ENCODE measurements at regions not wholly inside any gene's neighbourhood (a gene's known extent, or its start where the extent isn't known, plus 50 kb on each side); places are given as distances from the start of the nearest gene placed in this dataset.

DNA sequence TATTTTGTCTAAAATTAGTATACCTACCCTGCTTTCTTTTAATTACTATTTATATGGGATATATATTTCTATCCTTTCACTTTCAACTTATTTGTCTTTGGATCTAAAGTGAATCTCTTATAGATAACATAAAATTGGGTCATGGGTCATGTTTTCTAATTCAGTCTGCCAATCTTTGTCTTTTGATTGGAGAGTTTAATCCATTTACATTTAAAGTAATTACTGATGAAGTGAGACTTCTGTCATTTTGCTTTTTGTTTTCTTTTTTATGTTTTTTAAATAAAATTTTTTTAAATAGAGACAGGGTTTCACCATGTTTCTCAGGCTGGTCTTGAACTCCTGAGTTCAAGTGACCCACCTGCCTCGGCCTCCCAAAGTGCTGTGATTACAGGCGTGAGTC, 50.5 kb upstream of the PRDM1 start:
- no peaks in the 10 kb centered on the region for H3K36me3 ChIP-seq (ENCODE audit: insufficient read depth, insufficient read length, low read length)
- no peak overlapping the region for H3K4me3 ChIP-seq (ENCODE audit: insufficient read length, low read depth)
- no peak for DNase-seq (ENCODE audit: low read depth, low spot score)
- no peaks in the 10 kb centered on the region for H3K9me3 ChIP-seq (ENCODE audit: insufficient read depth, low read length)
- TF ChIP-seq YY1 (IDR thresholded peaks at IDR 0.05; ENCODE audit: insufficient read depth, insufficient read length) (no peak), ZNF274 (IDR thresholded peaks at IDR 0.05; ENCODE audit: low read depth, low read length) (no peak)
- H3K9ac ChIP-seq (ENCODE audit: insufficient read length, low read depth) = no peak overlapping the region
- no peaks in the 10 kb centered on the region for H3K27me3 ChIP-seq (ENCODE audit: insufficient read depth, insufficient read length)
- H3K4me1 ChIP-seq (ENCODE audit: insufficient read depth, insufficient read length) = no peaks in the 10 kb centered on the region

DNA sequence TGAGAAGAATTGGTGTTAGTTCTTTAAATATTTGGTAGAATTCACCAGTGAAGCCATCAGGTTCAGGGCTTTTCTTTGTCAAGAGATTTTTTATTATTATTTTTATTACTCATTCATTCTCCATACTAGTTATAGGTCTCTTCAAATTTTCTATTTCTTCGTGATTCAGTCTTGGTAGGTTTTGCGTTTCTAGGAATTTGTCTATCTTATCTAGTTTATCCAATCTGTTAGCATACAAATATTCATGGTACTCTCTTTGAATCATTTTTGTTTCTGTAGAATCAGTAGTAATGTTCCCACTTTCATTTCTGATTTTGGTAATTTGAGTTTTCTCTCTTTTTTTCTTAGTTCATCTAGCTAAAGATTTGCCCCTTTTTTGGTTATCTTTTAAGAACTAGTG, 52.3 kb upstream of the PRDM1 start:
- no peak for TF ChIP-seq ZNF274 (IDR thresholded peaks at IDR 0.05; ENCODE audit: low read depth, low read length)
- no peak for TF ChIP-seq SUZ12 (IDR thresholded peaks at IDR 0.05; ENCODE audit: extremely low read depth, insufficient read depth, insufficient read length)
- no peak for TF ChIP-seq YY1 (IDR thresholded peaks at IDR 0.05; ENCODE audit: insufficient read depth, insufficient read length)

DNA sequence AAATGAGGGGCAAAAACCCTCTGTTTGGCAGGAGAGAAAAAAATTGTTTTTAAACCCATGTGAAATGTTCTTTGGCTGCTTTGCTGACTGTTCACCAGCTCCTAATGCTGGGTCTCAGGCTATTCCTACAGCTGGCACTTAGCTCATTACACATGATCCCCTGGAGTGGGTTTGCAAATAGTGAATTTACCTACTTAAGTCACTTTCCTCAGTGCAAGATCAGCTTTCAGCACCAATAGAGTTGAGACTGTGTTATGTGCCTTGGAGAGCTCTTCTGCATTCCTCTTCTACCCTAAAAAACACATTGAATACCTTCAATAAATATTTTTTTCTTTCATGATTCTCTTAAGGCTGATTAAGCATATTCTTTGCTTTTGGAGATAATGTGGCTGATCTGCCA, 58.4 kb upstream of the PRDM1 start:
- TF ChIP-seq YY1 (IDR thresholded peaks at IDR 0.05; ENCODE audit: insufficient read depth, insufficient read length) (no peak), SUZ12 (IDR thresholded peaks at IDR 0.05; ENCODE audit: extremely low read depth, insufficient read depth, insufficient read length) (no peak), ZNF274 (IDR thresholded peaks at IDR 0.05; ENCODE audit: low read depth, low read length) (no peak)
- Histone ChIP-seq H3K27me3 (ENCODE audit: insufficient read depth, insufficient read length) (no peaks in the 10 kb centered on the region), H3K9ac (ENCODE audit: insufficient read length, low read depth) (no peak overlapping the region), H3K36me3 (ENCODE audit: insufficient read depth, insufficient read length, low read length) (no peaks in the 10 kb centered on the region), H3K4me1 (ENCODE audit: insufficient read depth, insufficient read length) (no peaks in the 10 kb centered on the region), H3K9me3 (ENCODE audit: insufficient read depth, low read length) (no peaks in the 10 kb centered on the region), H3K4me3 (ENCODE audit: insufficient read length, low read depth) (no peak overlapping the region)
- DNase-seq (ENCODE audit: low read depth, low spot score) = no peak

More for the DNA sequence above, 52.3 kb upstream of the PRDM1 start:
- Histone ChIP-seq H3K36me3 (ENCODE audit: insufficient read depth, insufficient read length, low read length) (no peaks in the 10 kb centered on the region), H3K4me1 (ENCODE audit: insufficient read depth, insufficient read length) (no peaks in the 10 kb centered on the region), H3K4me3 (ENCODE audit: insufficient read length, low read depth) (no peak overlapping the region), H3K27me3 (ENCODE audit: insufficient read depth, insufficient read length) (no peaks in the 10 kb centered on the region), H3K9me3 (ENCODE audit: insufficient read depth, low read length) (no peaks in the 10 kb centered on the region), H3K9ac (ENCODE audit: insufficient read length, low read depth) (no peak overlapping the region)
- no peak for DNase-seq (ENCODE audit: low read depth, low spot score)

DNA sequence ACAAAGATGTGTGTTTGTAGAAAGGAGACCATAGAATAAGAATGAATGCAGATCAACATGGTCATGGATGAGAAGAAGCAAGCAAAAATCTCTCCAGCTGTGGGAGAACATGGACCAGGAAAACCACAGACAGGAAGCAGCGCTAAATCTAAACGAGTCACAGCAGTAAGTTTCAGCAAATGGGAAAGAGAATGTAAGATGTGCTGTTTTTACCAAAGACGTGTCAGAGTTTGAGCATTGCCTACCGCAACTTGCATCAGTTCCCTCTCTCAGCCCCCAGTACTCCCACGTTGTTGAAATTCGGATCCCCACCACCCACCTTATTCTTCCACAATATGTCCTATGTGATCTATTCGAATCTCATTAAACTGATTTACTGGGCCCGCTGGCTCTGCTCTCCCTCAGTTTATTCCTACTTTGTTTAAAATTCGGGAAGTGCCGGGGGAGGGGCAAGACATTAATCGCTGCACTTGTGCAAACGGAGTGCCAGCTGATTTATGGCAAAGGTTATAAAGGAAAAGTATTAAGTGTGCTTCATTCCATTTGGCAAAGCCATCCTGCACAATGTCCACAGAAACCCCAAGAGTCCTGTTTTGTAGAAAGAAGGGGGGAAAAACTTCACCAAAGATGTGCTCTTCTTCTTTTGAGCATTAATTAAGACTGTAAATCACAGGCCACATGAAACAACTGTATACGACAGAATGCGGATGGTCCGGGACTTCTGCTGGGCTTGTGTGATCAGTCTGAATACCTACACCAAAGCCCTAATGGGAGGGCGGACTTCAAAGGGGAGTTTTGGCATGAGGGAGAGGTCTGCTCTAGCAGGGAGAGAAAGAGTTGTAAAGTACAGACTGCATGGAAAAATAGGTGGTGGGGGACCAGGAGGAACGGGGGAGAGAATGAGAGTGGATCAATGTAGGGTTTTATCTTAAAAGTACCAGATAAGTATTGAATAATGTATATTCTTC, 59.1 kb upstream of the PRDM1 start:
- no peak for TF ChIP-seq SUZ12 (IDR thresholded peaks at IDR 0.05; ENCODE audit: extremely low read depth, insufficient read depth, insufficient read length)
- no peaks in the 10 kb centered on the region for H3K27me3 ChIP-seq (ENCODE audit: insufficient read depth, insufficient read length)
- DNase-seq (ENCODE audit: low read depth, low spot score) = no peak
- H3K4me3 ChIP-seq (ENCODE audit: insufficient read length, low read depth) = no peak overlapping the region
- no peaks in the 10 kb centered on the region for H3K4me1 ChIP-seq (ENCODE audit: insufficient read depth, insufficient read length)
- no peaks in the 10 kb centered on the region for H3K9me3 ChIP-seq (ENCODE audit: insufficient read depth, low read length)
- no peak overlapping the region for H3K9ac ChIP-seq (ENCODE audit: insufficient read length, low read depth)
- no peaks in the 10 kb centered on the region for H3K36me3 ChIP-seq (ENCODE audit: insufficient read depth, insufficient read length, low read length)

DNA sequence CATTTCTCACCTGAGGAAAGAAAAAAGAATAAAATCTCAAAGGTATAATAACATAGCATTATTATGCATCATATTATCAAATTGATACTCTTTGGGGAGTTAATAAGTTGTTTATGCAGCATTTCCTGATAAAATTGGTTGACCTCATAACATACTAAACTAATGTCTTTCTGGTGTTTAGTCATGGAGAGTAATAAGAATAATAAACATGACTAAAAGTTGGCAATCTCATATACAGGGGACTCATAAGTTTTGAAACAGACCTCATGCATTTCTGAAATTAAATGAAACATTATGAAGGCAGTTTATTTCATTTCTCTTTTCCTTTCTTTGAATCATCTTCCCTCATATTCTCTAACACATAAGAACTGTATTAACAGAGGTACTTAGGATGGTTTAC, 60.5 kb upstream of the PRDM1 start:
- no peaks in the 10 kb centered on the region for H3K27me3 ChIP-seq (ENCODE audit: insufficient read depth, insufficient read length)
- H3K4me1 ChIP-seq (ENCODE audit: insufficient read depth, insufficient read length) = no peaks in the 10 kb centered on the region
- no peaks in the 10 kb centered on the region for H3K36me3 ChIP-seq (ENCODE audit: insufficient read depth, insufficient read length, low read length)
- no peak overlapping the region for H3K9ac ChIP-seq (ENCODE audit: insufficient read length, low read depth)
- no peaks in the 10 kb centered on the region for H3K9me3 ChIP-seq (ENCODE audit: insufficient read depth, low read length)
- TF ChIP-seq ZNF274 (IDR thresholded peaks at IDR 0.05; ENCODE audit: low read depth, low read length) (no peak), YY1 (IDR thresholded peaks at IDR 0.05; ENCODE audit: insufficient read depth, insufficient read length) (no peak), SUZ12 (IDR thresholded peaks at IDR 0.05; ENCODE audit: extremely low read depth, insufficient read depth, insufficient read length) (no peak)
- no peak overlapping the region for H3K4me3 ChIP-seq (ENCODE audit: insufficient read length, low read depth)
- no peak for DNase-seq (ENCODE audit: low read depth, low spot score)

DNA sequence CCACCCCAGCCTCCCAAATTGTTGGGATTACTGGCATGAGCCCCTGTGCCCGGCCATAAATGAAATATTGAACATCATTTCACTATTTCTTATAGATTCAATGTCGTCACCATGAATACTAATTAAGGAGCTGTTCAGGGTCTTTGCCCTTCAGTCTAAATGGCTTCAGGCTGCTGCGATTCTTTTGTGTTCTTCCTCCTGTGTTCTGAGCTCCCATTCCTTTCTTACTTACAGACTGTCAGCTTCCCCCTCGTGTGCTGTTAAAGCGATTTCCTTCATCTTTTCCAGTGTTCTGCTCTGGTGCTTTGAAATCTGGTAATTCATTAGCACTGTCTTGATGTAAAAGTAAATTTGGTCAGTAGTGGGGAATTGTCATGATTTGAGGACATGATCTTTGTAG, 63.3 kb upstream of the PRDM1 start:
- H3K4me3 ChIP-seq (ENCODE audit: insufficient read length, low read depth) = no peak overlapping the region
- no peaks in the 10 kb centered on the region for H3K9me3 ChIP-seq (ENCODE audit: insufficient read depth, low read length)
- TF ChIP-seq ZNF274 (IDR thresholded peaks at IDR 0.05; ENCODE audit: low read depth, low read length) = no peak
- TF ChIP-seq YY1 (IDR thresholded peaks at IDR 0.05; ENCODE audit: insufficient read depth, insufficient read length) = no peak
- TF ChIP-seq SUZ12 (IDR thresholded peaks at IDR 0.05; ENCODE audit: extremely low read depth, insufficient read depth, insufficient read length) = no peak
- no peaks in the 10 kb centered on the region for H3K27me3 ChIP-seq (ENCODE audit: insufficient read depth, insufficient read length)
- DNase-seq (ENCODE audit: low read depth, low spot score) = no peak
- no peaks in the 10 kb centered on the region for H3K36me3 ChIP-seq (ENCODE audit: insufficient read depth, insufficient read length, low read length)
- no peak overlapping the region for H3K9ac ChIP-seq (ENCODE audit: insufficient read length, low read depth)
- H3K4me1 ChIP-seq (ENCODE audit: insufficient read depth, insufficient read length) = no peaks in the 10 kb centered on the region

DNA sequence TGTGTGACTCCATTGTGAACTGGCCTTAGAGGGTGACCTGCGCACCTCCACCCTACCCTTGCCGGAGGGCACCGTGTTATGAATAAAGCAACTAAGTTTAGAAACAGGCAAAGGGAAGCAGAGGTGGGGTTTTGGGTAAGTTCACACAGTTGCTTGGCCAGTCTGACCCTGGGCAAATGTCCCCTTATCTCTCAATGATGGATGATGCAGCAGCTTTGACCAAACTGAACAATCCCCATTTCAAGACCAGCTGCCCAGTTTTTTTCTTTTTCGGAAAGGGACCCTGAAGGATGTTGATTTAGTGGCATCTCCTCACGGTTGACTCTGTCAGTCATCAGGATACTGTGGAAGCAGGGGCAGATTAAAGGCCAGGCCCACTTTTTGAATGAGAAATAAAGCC, 68.7 kb upstream of the PRDM1 start:
- no peaks in the 10 kb centered on the region for H3K9me3 ChIP-seq (ENCODE audit: insufficient read depth, low read length)
- no peak for DNase-seq (ENCODE audit: low read depth, low spot score)
- TF ChIP-seq YY1 (IDR thresholded peaks at IDR 0.05; ENCODE audit: insufficient read depth, insufficient read length) (no peak), ZNF274 (IDR thresholded peaks at IDR 0.05; ENCODE audit: low read depth, low read length) (no peak), SUZ12 (IDR thresholded peaks at IDR 0.05; ENCODE audit: extremely low read depth, insufficient read depth, insufficient read length) (no peak)
- peaks cover 2% of the 10 kb centered on the region for H3K4me1 ChIP-seq (ENCODE audit: insufficient read depth, insufficient read length)
- H3K9ac ChIP-seq (ENCODE audit: insufficient read length, low read depth) = no peak overlapping the region
- H3K36me3 ChIP-seq (ENCODE audit: insufficient read depth, insufficient read length, low read length) = no peaks in the 10 kb centered on the region
- no peaks in the 10 kb centered on the region for H3K27me3 ChIP-seq (ENCODE audit: insufficient read depth, insufficient read length)
- no peak overlapping the region for H3K4me3 ChIP-seq (ENCODE audit: insufficient read length, low read depth)
